Ovary (tissue), 7 donors: ENCODE measurements at regions not wholly inside any gene's neighbourhood (a gene's known extent, or its start where the extent isn't known, plus 50 kb on each side); places are given as distances from the start of the nearest gene placed in this dataset.
"Not testable (repeated sequence)": the region's sequence is repeated elsewhere in the genome, so short reads cannot be mapped to it uniquely, and the experiment has no call there.

ENCODE experiments used
- DNase-seq, 5 donors: peaks; one replicate each; pipeline ENCODE4 v3.0.0-alpha.2; 2019 to 2020
- H3K27ac ChIP-seq, 2 donors: fragments of 200-600 bp; one replicate each; pipeline versions ENCODE4 v1.5.1 to v1.8.0; 2019 to 2022
- H3K27me3 ChIP-seq: fragments of 200-600 bp; one replicate; pipeline ENCODE4 v1.8.0; 2022
- H3K36me3 ChIP-seq: fragments of 200-600 bp; sonication (generic); one replicate; pipeline ENCODE4 v1.5.1; 2019
- H3K4me1 ChIP-seq: one replicate; pipeline ENCODE4 v1.8.1; 2013; ENCODE audit warnings: mild to moderate bottlenecking, moderate library complexity; ENCODE audit not compliant: insufficient read depth
- H3K4me3 ChIP-seq: fragments of 200-600 bp; sonication (generic); one replicate; pipeline ENCODE4 v1.5.1; 2017
- H3K9me3 ChIP-seq, 2 donors: fragments of 200-600 bp in 1 of 2; sonication (generic) in 1 of 2; one replicate each; pipeline versions ENCODE4 v1.5.1 to v1.8.1; 2013 to 2019; ENCODE audit warnings: mild to moderate bottlenecking in 1 of 2, moderate library complexity in 1 of 2
- CTCF ChIP-seq, 3 donors: fragments of 450-650 bp in 2 of 3; fragments of 200-600 bp in 1 of 3; IDR thresholded peaks; one replicate each; pipeline versions ENCODE4 v1.5.1 to v1.8.0; 2016 to 2022; ENCODE audit warnings: antibody characterized with exemption in 3 of 3, mild to moderate bottlenecking in 1 of 3
- EP300 ChIP-seq: sonication (generic); formaldehyde crosslinking; IDR thresholded peaks from one replicate; pipeline ENCODE4 v1.6.1; 2017; ENCODE audit warnings: antibody characterized with exemption
- POLR2A ChIP-seq: fragments of 450-650 bp; IDR thresholded peaks from one replicate; pipeline ENCODE4 v1.6.1; 2017; ENCODE audit warnings: antibody characterized with exemption, mild to moderate bottlenecking, moderate library complexity
- WGBS, 3 donors: extraction: QIAGEN DNeasy Blood & Tissue Kit in 1 of 3; methylation state at CpG; one replicate each; pipeline versions ENCODE4 v1.1.5 to v1.1.7; 2013 to 2017; 5-methylcytosine and 5-hydroxymethylcytosine counted together
- intact Hi-C, 4 donors: fragments of 100-400 bp; cut with DNase I; formaldehyde crosslinking; loops; one replicate each; pipeline versions ENCODE4 v1.11.0 to v1.15.1; 2022 to 2023
- donor health status: DM: no; HTN: no; CAD: no; lungs with moderate emphysema.
- donor health status: DM: no; HTN: no; CAD: no.
- donor health status: Bipolar disorder and iron deficiency.
- donor health status: DM: no; HTN: no; CAD: no.
- donor health status: DM: yes; HTN: yes; CAD: no.

GRCh38 chr2:199535445-199536177 lies 77.9 kb upstream of the SATB2 start:
- H3K4me1 ChIP-seq, result no peaks in the 10 kb centered on the region
- no peak for DNase-seq
- H3K36me3 ChIP-seq, result no peaks in the 10 kb centered on the region
- 74 to 84% (median 75%) methylated on average over 7 of the region's 7 CpGs for WGBS, 3 donors
- TF ChIP-seq CTCF (IDR thresholded peaks at IDR 0.05) (no peak), POLR2A (no peak), EP300 (no peak)
- intact Hi-C loops, result no loop called here
- H3K27me3 ChIP-seq, result no peaks in the 10 kb centered on the region
- no peaks in the 10 kb centered on the region for H3K9me3 ChIP-seq
- H3K4me3 ChIP-seq, result no peak overlapping the region
- no peak overlapping the region for H3K27ac ChIP-seq

- H3K36me3 ChIP-seq, H3K27ac ChIP-seq, H3K9me3 ChIP-seq, H3K27me3 ChIP-seq, DNase-seq, H3K4me1 ChIP-seq, H3K4me3 ChIP-seq: not testable (repeated sequence)
- intact Hi-C loops, result loop anchor here in 1 of 4 donors (5.0 kb wide), 1 partner anchor 712 kb away; no protein-coding TSS in a partner anchor
- 92 to 95% (median 93%) methylated on average over 3 of the region's 3 CpGs for WGBS, 3 donors
These were observed 76.1 kb upstream of the SATB2 start for GRCh38 chr2:199533873-199534272.

GRCh38 chr2:199527071-199527470 lies 69.3 kb upstream of the SATB2 start:
- no peaks in the 10 kb centered on the region for H3K27me3 ChIP-seq
- 67 to 83% (median 81%) methylated on average over 1 of the region's 1 CpG for WGBS, 3 donors
- no peak overlapping the region for H3K4me3 ChIP-seq
- H3K36me3 ChIP-seq, result no peaks in the 10 kb centered on the region
- H3K9me3 ChIP-seq, result no peaks in the 10 kb centered on the region
- H3K27ac ChIP-seq, result no peak overlapping the region
- H3K4me1 ChIP-seq, result no peaks in the 10 kb centered on the region
- DNase-seq, result no peak
- intact Hi-C loops, result no loop called here
- TF ChIP-seq EP300 (no peak), CTCF (IDR thresholded peaks at IDR 0.05) (no peak), POLR2A (no peak)

- Histone ChIP-seq H3K9me3 (no peaks in the 10 kb centered on the region), H3K4me1 (no peaks in the 10 kb centered on the region), H3K4me3 (no peak overlapping the region), H3K27ac (no peak overlapping the region), H3K36me3 (no peaks in the 10 kb centered on the region), H3K27me3 (no peaks in the 10 kb centered on the region)
- no peak for DNase-seq
- WGBS, 3 donors, result 62 to 76% (median 66%) methylated on average over 3 of the region's 3 CpGs
- intact Hi-C loops, result no loop called here
- TF ChIP-seq CTCF (IDR thresholded peaks at IDR 0.05), result no peak
- TF ChIP-seq EP300, result no peak
- TF ChIP-seq POLR2A, result no peak
These were observed 67.2 kb upstream of the SATB2 start for GRCh38 chr2:199524689-199525574.

GRCh38 chr2:199509403-199509802 lies 51.7 kb upstream of the SATB2 start:
- Histone ChIP-seq H3K9me3 (no peaks in the 10 kb centered on the region), H3K36me3 (no peaks in the 10 kb centered on the region), H3K27ac (no peak overlapping the region), H3K4me3 (no peak overlapping the region), H3K4me1 (no peaks in the 10 kb centered on the region), H3K27me3 (no peaks in the 10 kb centered on the region)
- no peak for DNase-seq
- intact Hi-C loops, result no loop called here
- no peak for TF ChIP-seq CTCF (IDR thresholded peaks at IDR 0.05)
- TF ChIP-seq POLR2A, result no peak
- TF ChIP-seq EP300, result no peak
- 76 to 83% (median 83%) methylated on average over 1 of the region's 1 CpG for WGBS, 3 donors
